ENCODE measurements at regions not wholly inside any gene's neighbourhood (a gene's known extent, or its start where the extent isn't known, plus 50 kb on each side); places are given as distances from the start of the nearest gene placed in this dataset.

- no peak overlapping the region for H3K4me3 Mint-ChIP-seq
- DNase-seq (ENCODE audit: low spot score) (no peak), ATAC-seq (no peak)
- no peaks in the 10 kb centered on the region for H3K27me3 Mint-ChIP-seq (ENCODE audit: low read depth)
- ChIA-PET CTCF (no interaction called here), POLR2A (interaction anchor here (0.5 kb wide), 1 partner anchor 1420 kb away, joined by 4 read pairs; no protein-coding TSS in a partner anchor)
- no peaks in the 10 kb centered on the region for H3K4me1 Mint-ChIP-seq
- TF ChIP-seq HMGA2 (CRISPR knock-in tag; IDR thresholded peaks at IDR 0.05) (no peak), ETV6 (CRISPR knock-in tag; IDR thresholded peaks at IDR 0.05) (no peak), ATF2 (CRISPR knock-in tag; IDR thresholded peaks at IDR 0.05; ENCODE audit: borderline replicate concordance, low read depth) (no peak), FOXK1 (CRISPR knock-in tag; IDR thresholded peaks at IDR 0.05) (no peak), ZSCAN18 (CRISPR knock-in tag; IDR thresholded peaks at IDR 0.05) (no peak), KAT7 (CRISPR knock-in tag; IDR thresholded peaks at IDR 0.05; ENCODE audit: borderline replicate concordance) (no peak), ZNF532 (CRISPR knock-in tag; IDR thresholded peaks at IDR 0.05; ENCODE audit: borderline replicate concordance) (no peak), FOXP1 (CRISPR knock-in tag; IDR thresholded peaks at IDR 0.05; ENCODE audit: borderline replicate concordance) (no peak), SOX15 (CRISPR knock-in tag; IDR thresholded peaks at IDR 0.05) (no peak), NFYB (CRISPR knock-in tag; conservative IDR thresholded peaks at IDR 0.05; ENCODE audit: low read depth) (no peak), NR3C1 (CRISPR knock-in tag; conservative IDR thresholded peaks at IDR 0.05; ENCODE audit: low read depth) (no peak), ERG (CRISPR knock-in tag; IDR thresholded peaks at IDR 0.05) (no peak), OVOL2 (CRISPR knock-in tag; IDR thresholded peaks at IDR 0.05; ENCODE audit: borderline replicate concordance) (no peak), CREB1 (CRISPR knock-in tag; IDR thresholded peaks at IDR 0.05) (no peak), CTCF (IDR thresholded peaks at IDR 0.05) (no peak)
- H3K9me3 Mint-ChIP-seq = 0 out of 2 replicates have a peak, but pooled peaks cover 3% of the 10 kb centered on the region
- no peak overlapping the region for H3K27ac Mint-ChIP-seq
- no peaks in the 10 kb centered on the region for H3K36me3 Mint-ChIP-seq
Observed at GRCh38 chr13:40438999-40439797, 227.2 kb downstream of the FOXO1 start.
